GM18502 (cell line): ENCODE measurements at regions not wholly inside any gene's neighbourhood (a gene's known extent, or its start where the extent isn't known, plus 50 kb on each side); places are given as distances from the start of the nearest gene placed in this dataset.

ENCODE experiments used
- ATAC-seq: cut with Tn5 transposase; IDR thresholded peaks from one replicate; pipeline ENCODE4 v1.9.1; 2021; ENCODE audit warnings: mild to moderate bottlenecking; ENCODE audit not compliant: unreplicated experiment, poor library complexity

GRCh38 chr2:45256867-45257641, 247.8 kb upstream of the SIX2 start:
- no peak for ATAC-seq

- no peak for ATAC-seq
Measured at GRCh38 chr2:45256173-45256866, 247.1 kb upstream of the SIX2 start.

GRCh38 chr2:45255563-45255962, 246.3 kb upstream of the SIX2 start:
- no peak for ATAC-seq

- ATAC-seq, result no peak
Measured at GRCh38 chr2:45254025-45254424, 244.8 kb upstream of the SIX2 start.

GRCh38 chr2:45253151-45253550, 243.9 kb upstream of the SIX2 start:
- ATAC-seq, result no peak

- no peak for ATAC-seq
Measured at GRCh38 chr2:45250176-45250575, 240.9 kb upstream of the SIX2 start.

GRCh38 chr2:45248214-45248613, 239.0 kb upstream of the SIX2 start:
- no peak for ATAC-seq

- ATAC-seq, result no peak
Measured at GRCh38 chr2:45244928-45245327, 235.7 kb upstream of the SIX2 start.

- no peak for ATAC-seq
Measured at GRCh38 chr2:45242161-45242741, 233.0 kb upstream of the SIX2 start.

- ATAC-seq, result no peak
Measured at GRCh38 chr2:45241061-45241561, 231.9 kb upstream of the SIX2 start.

GRCh38 chr2:45237850-45238542, 228.7 kb upstream of the SIX2 start:
- no peak for ATAC-seq

- no peak for ATAC-seq
Measured at GRCh38 chr2:45237128-45237527, 227.9 kb upstream of the SIX2 start.

- ATAC-seq, result no peak
Measured at GRCh38 chr2:45236268-45236667, 227.0 kb upstream of the SIX2 start.

GRCh38 chr2:45233301-45233700, 224.0 kb upstream of the SIX2 start:
- no peak for ATAC-seq

GRCh38 chr2:45232818-45233217, 223.6 kb upstream of the SIX2 start:
- ATAC-seq, result no peak

- no peak for ATAC-seq
Measured at GRCh38 chr2:45229411-45229810, 220.2 kb upstream of the SIX2 start.

- ATAC-seq, result no peak
Measured at GRCh38 chr2:45227347-45227746, 218.1 kb upstream of the SIX2 start.

- no peak for ATAC-seq
Measured at GRCh38 chr2:45224993-45225380, 215.7 kb upstream of the SIX2 start.

GRCh38 chr2:45224321-45224992, 215.2 kb upstream of the SIX2 start:
- no peak for ATAC-seq

- ATAC-seq, result no peak
Measured at GRCh38 chr2:45223531-45223930, 214.3 kb upstream of the SIX2 start.
